ENCODE measurements at regions not wholly inside any gene's neighbourhood (a gene's known extent, or its start where the extent isn't known, plus 50 kb on each side); places are given as distances from the start of the nearest gene placed in this dataset.

- Histone ChIP-seq H3K4me1 (ENCODE audit: insufficient read depth, low read length, poor library complexity, severe bottlenecking) (no peaks in the 10 kb centered on the region), H3K9ac (ENCODE audit: low read depth, low read length, poor library complexity, severe bottlenecking) (no peak overlapping the region), H3K4me2 (ENCODE audit: low read depth, low read length, poor library complexity, severe bottlenecking) (no peak overlapping the region), H3K4me3 (ENCODE audit: low read length, poor library complexity, severe bottlenecking) (no peak overlapping the region), H4K20me1 (ENCODE audit: insufficient read depth, low read length, poor library complexity, severe bottlenecking) (no peaks in the 10 kb centered on the region), H3K27me3 (ENCODE audit: insufficient read depth, low read length, poor library complexity, severe bottlenecking) (no peaks in the 10 kb centered on the region), H3K36me3 (ENCODE audit: insufficient read depth, low read length) (no peaks in the 10 kb centered on the region), H3F3A (ENCODE audit: low read depth) (no peaks in the 10 kb centered on the region), H3K79me2 (ENCODE audit: insufficient read depth, low read length) (no peaks in the 10 kb centered on the region), H3K9me3 (ENCODE audit: insufficient read depth, low read depth, low read length) (no peaks in the 10 kb centered on the region; the same call in 1 of the 2 replicates), H3K9me2 (replicated peaks; ENCODE audit: low read depth, low read length) (no peaks in the 10 kb centered on the region), H2AFZ (ENCODE audit: low read length) (no peak overlapping the region)
- TF ChIP-seq EZH2phosphoT487 (IDR thresholded peaks at IDR 0.05; ENCODE audit: borderline replicate concordance) (no peak), CTCF (conservative IDR thresholded peaks at IDR 0.05; ENCODE audit: low read length) (no peak)
Observed at GRCh38 chr12:114733919-114734318, 49.9 kb upstream of the TBX3 start.

Measured in Loucy (cell line).